Embryonic facial prominence (tissue), 1 donor: ENCODE measurements at regions not wholly inside any gene's neighbourhood (a gene's known extent, or its start where the extent isn't known, plus 50 kb on each side); places are given as distances from the start of the nearest gene placed in this dataset.
"Not testable (repeated sequence)": the region's sequence is repeated elsewhere in the genome, so short reads cannot be mapped to it uniquely, and the experiment has no call there.

ENCODE experiments used
- DNase-seq: peaks from one replicate; pipeline ENCODE4 v3.0.0-alpha.2; 2016; ENCODE audit errors: extremely low spot score

DNA sequence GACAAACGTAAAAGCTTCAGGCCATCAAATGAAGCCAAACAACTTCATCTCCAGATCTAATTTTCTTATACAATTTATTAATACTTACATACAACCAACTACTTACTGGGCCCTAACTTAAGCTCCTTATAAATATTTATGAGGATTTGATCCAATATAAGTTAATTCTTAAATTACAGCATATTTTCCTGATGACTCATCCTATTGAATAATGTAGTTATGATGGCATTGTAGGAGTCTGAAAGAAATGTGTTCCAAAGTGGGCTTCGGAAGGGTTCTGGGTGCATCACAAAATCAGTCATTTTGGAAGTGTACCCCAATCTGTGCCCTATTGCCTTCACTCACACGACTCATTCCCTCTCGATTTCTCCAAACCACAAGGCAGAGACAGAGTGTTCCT is 455.1 kb upstream of the CTSO start:
- no peak for DNase-seq

GRCh38 chr4:156401371-156401770 is 447.7 kb upstream of the CTSO start:
- no peak for DNase-seq

- no peak for DNase-seq
These were observed 442.9 kb upstream of the CTSO start for GRCh38 chr4:156396534-156396933.

DNA sequence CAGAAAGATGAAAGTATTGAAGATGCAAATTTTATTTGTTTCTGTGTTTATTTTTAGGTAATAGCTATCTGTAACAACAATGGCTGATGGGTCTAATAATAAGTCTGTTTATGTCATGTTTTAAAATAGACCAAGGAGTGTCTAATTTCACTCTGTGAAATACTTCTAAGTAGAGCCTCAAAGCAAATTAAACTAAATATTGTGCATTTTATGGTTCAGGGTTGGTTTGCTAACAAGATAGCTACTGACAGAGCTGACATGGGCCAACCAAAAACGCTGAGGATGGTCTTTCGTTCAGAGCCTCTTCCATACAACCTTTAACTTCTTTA is 437.6 kb upstream of the CTSO start:
- DNase-seq = no peak

DNA sequence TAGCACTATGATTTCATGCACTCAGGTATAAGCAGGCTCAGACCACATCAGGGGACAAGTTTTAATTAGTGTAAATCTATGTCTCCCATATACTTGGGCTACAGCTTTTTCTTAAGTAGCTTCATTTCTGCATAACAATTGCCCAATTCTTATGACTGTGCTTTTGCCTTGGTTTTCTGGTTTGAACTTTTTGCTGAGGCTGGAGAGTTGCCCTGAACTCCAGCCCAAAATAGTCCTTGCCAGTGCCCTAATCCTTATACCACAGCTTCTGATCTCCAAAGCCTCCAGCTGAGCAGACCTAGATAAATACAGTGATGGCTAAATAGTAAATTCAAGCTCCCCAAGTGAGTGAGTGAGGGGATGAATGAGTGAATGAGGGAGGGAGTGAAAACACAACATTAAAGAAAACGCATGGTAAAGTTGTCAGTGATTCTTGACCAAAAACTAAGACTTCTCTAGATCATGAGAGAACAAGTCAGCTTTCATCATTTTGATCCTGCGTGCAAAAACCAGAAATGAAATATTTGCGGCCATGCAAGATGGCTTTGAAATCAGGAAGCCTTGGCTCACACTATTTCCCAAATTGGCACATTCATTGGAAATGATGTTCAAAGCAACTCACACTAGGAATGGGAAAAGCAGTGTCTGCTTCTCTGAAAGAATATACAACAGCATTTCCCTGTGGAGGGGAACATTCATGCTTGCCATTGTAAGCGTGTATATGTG is 437.1 kb upstream of the CTSO start:
- no peak for DNase-seq

DNA sequence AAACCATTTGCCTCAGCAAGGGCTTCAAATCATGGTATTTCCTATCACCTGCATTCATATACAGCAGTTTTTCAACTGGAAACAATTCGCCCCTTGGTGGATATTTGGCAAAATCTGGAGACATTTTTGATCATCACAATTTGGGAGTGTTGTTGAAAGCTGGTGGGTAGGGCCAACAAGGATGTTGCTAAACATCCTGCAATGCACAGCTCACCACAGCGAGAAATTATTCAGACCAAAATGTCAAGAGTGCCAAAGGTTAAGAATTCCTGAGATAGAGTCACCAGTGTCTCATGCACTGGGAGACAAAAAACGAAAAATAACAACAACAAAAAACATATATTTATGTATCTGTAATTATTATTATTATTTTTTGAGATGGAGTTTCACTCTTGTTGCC is 435.2 kb upstream of the CTSO start:
- no peak for DNase-seq

DNA sequence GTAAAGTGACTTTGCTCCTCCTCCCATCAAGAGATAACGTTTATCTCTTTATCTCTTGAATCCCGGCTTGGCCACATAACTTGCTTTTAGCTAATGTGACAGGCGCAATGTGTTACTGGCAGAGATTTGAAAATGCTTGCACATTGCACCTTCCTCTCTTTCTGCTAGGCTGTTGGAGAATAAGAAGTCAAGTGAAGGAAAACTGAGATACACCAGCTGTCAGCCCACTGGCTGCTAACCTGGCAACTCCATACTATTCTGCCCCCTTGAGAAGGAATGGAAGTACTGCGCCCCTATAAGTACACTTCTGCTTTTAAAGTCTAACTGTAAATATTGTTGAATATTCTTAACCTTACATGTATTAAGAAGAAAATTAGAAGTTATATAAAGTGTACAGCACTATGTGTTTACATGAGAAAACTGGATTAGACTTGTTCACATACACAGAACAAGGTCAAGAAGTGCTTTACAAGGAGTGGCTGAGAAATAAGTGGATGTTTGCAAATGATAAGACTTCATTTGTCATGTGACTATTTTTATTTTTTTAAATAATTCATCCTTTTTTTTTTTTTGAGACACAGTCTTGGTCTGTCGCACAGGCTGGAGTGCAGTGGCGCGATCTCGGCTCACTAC is 424.5 kb upstream of the CTSO start:
- no peak for DNase-seq

GRCh38 chr4:156377036-156377710 is 423.5 kb upstream of the CTSO start:
- DNase-seq = no peak

DNA sequence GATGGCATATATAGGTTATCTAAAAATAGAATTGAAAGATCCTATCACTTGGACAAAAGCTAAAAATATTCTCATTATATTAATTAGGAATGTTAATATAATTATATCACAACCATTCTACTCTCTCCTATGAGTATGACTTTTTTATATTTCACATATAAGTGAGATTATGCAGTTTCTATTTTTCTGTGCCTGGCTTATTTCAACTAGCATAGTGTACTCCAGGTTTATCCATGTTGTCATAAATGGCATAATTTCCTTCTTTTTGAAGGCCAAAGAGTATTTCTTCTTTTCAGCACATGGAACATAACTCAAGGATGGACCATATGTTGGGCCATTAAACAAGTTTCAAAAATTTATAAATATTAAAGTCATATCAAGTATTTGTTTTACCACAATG is 421.2 kb upstream of the CTSO start:
- no peak for DNase-seq

- DNase-seq = no peak
These were observed 420.4 kb upstream of the CTSO start for GRCh38 chr4:156374069-156374468.

DNA sequence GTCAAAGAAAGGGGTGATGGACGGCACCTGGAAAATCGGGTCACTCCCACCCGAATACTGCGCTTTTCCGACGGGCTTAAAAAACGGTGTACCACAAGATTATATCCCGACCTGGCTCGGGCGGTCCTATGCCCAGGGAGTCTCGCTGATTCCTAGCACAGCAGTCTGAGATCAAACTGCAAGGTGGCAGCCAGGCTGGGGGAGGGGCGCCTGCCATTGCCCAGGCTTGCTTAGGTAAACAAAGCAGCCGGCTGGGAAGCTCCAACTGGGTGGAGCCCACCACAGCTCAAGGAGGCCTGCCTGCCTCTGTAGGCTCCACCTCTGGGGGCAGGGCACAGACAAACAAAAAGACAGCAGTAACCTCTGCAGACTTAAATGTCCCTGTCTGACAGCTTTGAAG is 413.8 kb upstream of the CTSO start:
- not testable (repeated sequence) for DNase-seq

GRCh38 chr4:156362581-156362980 is 408.9 kb upstream of the CTSO start:
- DNase-seq = no peak

DNA sequence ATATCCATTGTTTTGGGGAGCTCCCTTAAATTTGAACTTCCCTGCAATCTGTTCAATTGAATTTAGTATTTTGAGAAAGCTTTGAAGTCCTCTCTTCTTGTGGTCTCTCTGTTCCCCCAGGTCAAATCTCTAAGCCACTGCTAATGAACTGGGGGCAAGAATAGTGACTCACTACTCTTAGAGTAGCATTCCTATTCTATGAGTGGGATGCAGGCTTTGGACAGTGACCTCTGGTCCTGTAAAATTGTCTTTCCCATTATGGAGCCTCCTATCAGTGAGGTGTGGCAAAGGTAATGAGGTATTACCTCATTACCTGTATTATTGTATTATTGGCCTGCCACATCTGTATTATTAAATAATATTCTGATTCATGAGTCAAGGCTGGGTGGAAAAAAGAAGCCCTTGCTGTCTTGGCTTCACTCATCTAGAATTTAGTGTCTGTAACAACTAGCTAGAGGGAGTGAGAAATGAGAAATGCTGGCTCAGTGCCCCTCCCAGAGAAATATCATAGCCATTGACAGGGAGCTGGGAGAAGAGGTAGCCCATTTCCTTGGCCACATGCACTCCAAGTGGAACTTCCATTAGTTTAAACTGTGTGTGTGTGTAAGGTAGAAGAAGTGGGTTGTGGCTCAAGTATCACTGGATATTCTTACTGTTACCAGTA is 393.9 kb upstream of the CTSO start:
- no peak for DNase-seq

GRCh38 chr4:156346959-156347385 is 393.3 kb upstream of the CTSO start:
- no peak for DNase-seq

- DNase-seq = no peak
These were observed 390.7 kb upstream of the CTSO start for GRCh38 chr4:156344397-156344796.

DNA sequence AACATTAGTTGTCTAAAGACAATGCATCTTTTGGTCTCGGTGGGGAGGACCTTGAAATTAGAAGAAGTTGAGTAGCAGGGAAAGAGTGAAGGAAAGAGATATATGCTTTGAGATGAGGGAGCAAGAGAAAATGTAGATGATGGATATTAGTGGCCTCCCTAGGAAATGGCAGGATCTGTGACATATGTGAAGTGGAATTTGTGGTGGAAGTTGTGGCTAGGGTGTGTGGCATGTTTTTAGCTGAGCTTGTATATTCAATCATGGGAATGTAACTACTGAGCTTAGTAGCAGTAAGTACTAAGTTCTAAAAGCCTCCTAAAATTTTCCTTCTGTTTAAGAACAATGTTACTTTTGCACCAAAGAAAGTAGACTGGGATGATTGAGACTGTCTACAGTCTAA is 382.8 kb upstream of the CTSO start:
- no peak for DNase-seq

- DNase-seq = no peak
These were observed 382.1 kb upstream of the CTSO start for GRCh38 chr4:156335721-156336120.

DNA sequence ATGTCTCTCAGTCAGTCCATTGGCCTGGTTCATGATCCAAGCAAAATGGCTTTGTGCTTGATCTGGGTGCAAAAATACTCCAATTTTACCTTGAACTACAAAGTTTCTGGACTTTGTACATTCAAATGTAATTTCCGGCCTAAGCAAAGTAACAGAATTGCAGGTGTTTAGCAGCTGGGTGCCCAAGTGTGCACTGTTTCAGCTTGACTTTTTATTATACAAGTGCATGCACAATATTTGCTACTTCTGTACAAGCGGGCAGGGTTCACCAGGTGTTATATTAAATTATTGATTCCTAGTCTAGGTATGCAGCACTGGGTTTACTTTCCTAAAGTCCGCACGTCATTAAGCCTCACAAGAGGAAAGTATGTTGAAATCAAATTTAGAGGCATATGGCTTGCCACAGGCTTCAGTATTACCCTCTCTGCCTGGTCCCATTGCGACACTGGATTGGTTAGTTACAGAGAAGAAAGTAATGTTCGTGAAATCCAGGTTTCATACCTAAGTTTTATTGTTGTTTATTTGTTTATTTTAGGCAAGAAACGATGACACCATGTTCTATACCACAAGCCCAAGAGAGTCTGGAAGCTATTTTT is 376.9 kb upstream of the CTSO start:
- no peak for DNase-seq

DNA sequence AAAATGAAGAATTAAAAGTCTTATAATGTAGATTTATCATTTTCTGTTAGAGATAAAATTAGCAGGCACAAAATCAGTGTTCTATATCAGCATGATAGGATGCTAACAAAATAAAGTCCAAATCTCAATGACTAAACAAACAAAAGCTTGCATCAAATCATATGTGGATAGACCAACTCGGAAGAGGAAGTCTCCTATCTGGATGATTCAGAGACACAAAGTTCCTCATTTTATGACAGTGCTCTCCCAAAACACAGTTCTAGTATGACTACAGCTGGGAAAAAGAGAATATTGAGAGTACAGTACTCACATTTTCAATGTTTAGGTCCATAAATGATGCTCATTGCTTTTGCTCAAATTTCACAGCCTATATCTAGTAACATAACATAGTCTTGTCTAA is 376.1 kb upstream of the CTSO start:
- no peak for DNase-seq

- DNase-seq = no peak
These were observed 375.2 kb upstream of the CTSO start for GRCh38 chr4:156328882-156329281.

DNA sequence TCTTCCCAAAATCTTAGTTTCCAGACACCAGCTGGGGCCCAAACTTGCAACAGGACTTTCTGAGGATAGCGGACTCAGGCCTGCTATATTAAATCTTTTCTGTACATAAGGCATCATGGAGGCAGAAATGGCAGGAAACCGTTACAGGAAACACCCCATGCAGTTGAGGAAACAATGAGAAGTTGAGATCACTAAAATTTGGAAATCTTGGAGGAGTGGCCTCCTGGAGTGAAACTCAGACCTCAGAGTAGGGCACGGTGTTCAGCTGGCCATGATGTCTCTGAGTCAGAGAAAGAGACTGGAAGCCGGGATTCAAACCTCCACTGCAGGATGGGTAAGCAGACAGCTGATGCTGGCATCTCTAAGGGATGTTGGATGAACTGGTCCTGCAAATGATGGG is 372.6 kb upstream of the CTSO start:
- DNase-seq = no peak

- DNase-seq = no peak
These were observed 368.9 kb upstream of the CTSO start for GRCh38 chr4:156322592-156322991.
